ENCODE measurements at regions not wholly inside any gene's neighbourhood (a gene's known extent, or its start where the extent isn't known, plus 50 kb on each side); places are given as distances from the start of the nearest gene placed in this dataset.
"Not testable (repeated sequence)": the region's sequence is repeated elsewhere in the genome, so short reads cannot be mapped to it uniquely, and the experiment has no call there.

DNA sequence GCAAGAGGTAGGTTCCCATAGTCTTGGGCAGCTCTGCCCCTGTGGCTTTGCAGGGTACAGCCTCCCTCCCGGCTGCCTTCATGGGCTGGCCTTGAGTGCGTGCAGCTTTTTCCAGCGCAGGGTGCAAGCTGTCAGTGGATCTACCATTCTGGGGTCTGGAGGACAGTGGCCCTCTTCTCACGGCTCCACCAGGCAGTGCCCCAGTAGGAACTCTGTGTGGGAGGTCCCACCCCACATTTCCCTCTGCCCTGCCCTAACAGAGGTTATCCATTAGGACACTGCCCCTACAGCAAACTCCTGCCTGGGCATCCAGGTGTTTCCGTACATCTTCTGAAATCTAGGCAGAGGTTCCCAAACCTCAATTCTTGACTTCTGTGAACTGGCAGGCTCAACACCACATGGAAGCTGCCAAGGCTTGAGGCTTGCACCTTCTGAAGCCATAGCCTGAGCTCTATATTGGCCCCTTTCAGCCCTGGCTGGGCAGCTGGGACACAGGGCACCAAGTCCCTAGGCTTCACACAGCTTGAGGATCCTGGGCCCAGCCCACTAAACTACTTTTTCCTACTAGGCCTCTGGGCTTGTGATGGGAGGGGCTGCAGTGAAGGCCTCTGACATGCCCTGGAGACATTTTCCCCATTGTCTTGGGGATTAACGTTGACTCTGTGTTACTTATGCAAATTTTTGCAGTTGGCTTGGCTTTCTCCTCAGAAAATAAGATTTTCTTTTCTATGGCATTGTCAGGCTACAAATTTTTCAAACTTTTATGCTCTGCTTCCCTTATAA lies 482.7 kb downstream of the CNTN3 start:
- TF ChIP-seq, protein P1, sequence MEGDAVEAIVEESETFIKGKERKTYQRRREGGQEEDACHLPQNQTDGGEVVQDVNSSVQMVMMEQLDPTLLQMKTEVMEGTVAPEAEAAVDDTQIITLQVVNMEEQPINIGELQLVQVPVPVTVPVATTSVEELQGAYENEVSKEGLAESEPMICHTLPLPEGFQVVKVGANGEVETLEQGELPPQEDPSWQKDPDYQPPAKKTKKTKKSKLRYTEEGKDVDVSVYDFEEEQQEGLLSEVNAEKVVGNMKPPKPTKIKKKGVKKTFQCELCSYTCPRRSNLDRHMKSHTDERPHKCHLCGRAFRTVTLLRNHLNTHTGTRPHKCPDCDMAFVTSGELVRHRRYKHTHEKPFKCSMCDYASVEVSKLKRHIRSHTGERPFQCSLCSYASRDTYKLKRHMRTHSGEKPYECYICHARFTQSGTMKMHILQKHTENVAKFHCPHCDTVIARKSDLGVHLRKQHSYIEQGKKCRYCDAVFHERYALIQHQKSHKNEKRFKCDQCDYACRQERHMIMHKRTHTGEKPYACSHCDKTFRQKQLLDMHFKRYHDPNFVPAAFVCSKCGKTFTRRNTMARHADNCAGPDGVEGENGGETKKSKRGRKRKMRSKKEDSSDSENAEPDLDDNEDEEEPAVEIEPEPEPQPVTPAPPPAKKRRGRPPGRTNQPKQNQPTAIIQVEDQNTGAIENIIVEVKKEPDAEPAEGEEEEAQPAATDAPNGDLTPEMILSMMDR (IDR thresholded peaks at IDR 0.05), result not testable (repeated sequence)
- TF ChIP-seq POLR2A (IDR thresholded peaks at IDR 0.05), result not testable (repeated sequence)

All from esophagus squamous epithelium (tissue), 4 donors.